Natural killer cell (primary cell): ENCODE measurements at regions not wholly inside any gene's neighbourhood (a gene's known extent, or its start where the extent isn't known, plus 50 kb on each side); places are given as distances from the start of the nearest gene placed in this dataset.

Source experiments
- ATAC-seq, 3 donors: fragments of 150-1000 bp in 2 of 3; fragments of 200-7000 bp in 1 of 3; cut with Tn5 transposase; 1 replicate in 1 of 3; 2 replicates in 2 of 3; pipeline ENCODE4 v1.10.0; 2021; ENCODE audit warnings: mild to moderate bottlenecking in 2 of 3, moderate library complexity in 2 of 3
- DNase-seq, 2 donors: peaks; one replicate each; pipeline versions ENCODE4 v3.0.0 to v3.0.0-alpha.2; 2013 to 2021; ENCODE audit warnings: mixed read lengths in 1 of 2
- H3K27ac ChIP-seq: one replicate; pipeline ENCODE4 v1.5.1; 2013; ENCODE audit warnings: mild to moderate bottlenecking, low read length
- H3K27me3 ChIP-seq: one replicate; pipeline ENCODE4 v1.6.1; 2013; ENCODE audit warnings: low read length; ENCODE audit not compliant: control insufficient read depth, insufficient read depth
- H3K36me3 ChIP-seq: one replicate; pipeline ENCODE4 v1.6.1; 2013; ENCODE audit warnings: low read length; ENCODE audit not compliant: control insufficient read depth, insufficient read depth
- H3K4me1 ChIP-seq: one replicate; pipeline ENCODE4 v1.6.1; 2013; ENCODE audit warnings: low read length; ENCODE audit not compliant: control insufficient read depth, insufficient read depth
- H3K4me3 ChIP-seq: one replicate; pipeline ENCODE4 v1.5.1; 2013; ENCODE audit warnings: low read length
- H3K9me3 ChIP-seq: one replicate; pipeline ENCODE4 v1.6.1; 2013; ENCODE audit warnings: low read length; ENCODE audit not compliant: control insufficient read depth, insufficient read depth
- H3K27ac Mint-ChIP-seq, 2 donors: one replicate each; pipeline ENCODE4 v1.8.0; 2022; ENCODE audit warnings: mild to moderate bottlenecking in 2 of 2, mixed read lengths in 2 of 2, moderate library complexity in 1 of 2
- H3K27me3 Mint-ChIP-seq, 2 donors: one replicate each; pipeline ENCODE4 v1.8.0; 2022; ENCODE audit warnings: low read depth in 2 of 2, mixed read lengths in 2 of 2
- H3K36me3 Mint-ChIP-seq: one replicate; pipeline ENCODE4 v1.8.0; 2022; ENCODE audit warnings: mixed read lengths
- H3K4me1 Mint-ChIP-seq, 2 donors: one replicate each; pipeline ENCODE4 v1.8.0; 2022; ENCODE audit warnings: mixed read lengths in 2 of 2
- H3K4me3 Mint-ChIP-seq: one replicate; pipeline ENCODE4 v1.8.0; 2022; ENCODE audit warnings: mild to moderate bottlenecking, moderate library complexity, mixed read lengths
- H3K9me3 Mint-ChIP-seq, 2 donors: one replicate each; pipeline ENCODE4 v1.8.0; 2022; ENCODE audit warnings: mixed read lengths in 2 of 2
- CTCF ChIP-seq: fragments of 200-600 bp; IDR thresholded peaks from one replicate; pipeline ENCODE4 v1.8.0; 2022; ENCODE audit warnings: antibody characterized with exemption
- WGBS: methylation state at CpG from one replicate; pipeline ENCODE4 v1.1.7; 2013; ENCODE audit warnings: missing lambda C conversion rate; ENCODE audit not compliant: insufficient coverage; 5-methylcytosine and 5-hydroxymethylcytosine counted together
- intact Hi-C: fragments of 100-400 bp; cut with micrococcal nuclease; formaldehyde crosslinking; loops from one replicate; pipeline ENCODE4 v1.14.2; 2022

GRCh38 chr20:40287683-40288082 is 401.4 kb downstream of the MAFB start:
- no peak overlapping the region for H3K27ac Mint-ChIP-seq
- Histone ChIP-seq H3K27me3 (no peaks in the 10 kb centered on the region), H3K9me3 (no peaks in the 10 kb centered on the region), H3K4me3 (no peak overlapping the region), H3K27ac (no peak overlapping the region), H3K36me3 (no peaks in the 10 kb centered on the region), H3K4me1 (no peaks in the 10 kb centered on the region)
- no peaks in the 10 kb centered on the region for H3K9me3 Mint-ChIP-seq
- DNase-seq (no peak), ATAC-seq (no peak)
- peaks cover 0 to 2% of the 10 kb centered on the region in 2 donors for H3K27me3 Mint-ChIP-seq
- no peak overlapping the region for H3K4me3 Mint-ChIP-seq
- H3K4me1 Mint-ChIP-seq = no peaks in the 10 kb centered on the region
- 91% methylated on average over 2 of the region's 2 CpGs for WGBS
- no peak for TF ChIP-seq CTCF
- intact Hi-C loops = no loop called here
- H3K36me3 Mint-ChIP-seq = no peaks in the 10 kb centered on the region

GRCh38 chr20:40286975-40287531 is 402.0 kb downstream of the MAFB start:
- Mint-ChIP-seq H3K4me3 (no peak overlapping the region), H3K36me3 (no peaks in the 10 kb centered on the region), H3K27me3 (peaks cover 0 to 2% of the 10 kb centered on the region in 2 donors), H3K9me3 (no peaks in the 10 kb centered on the region), H3K4me1 (no peaks in the 10 kb centered on the region), H3K27ac (no peak overlapping the region)
- 86% methylated on average over 10 of the region's 10 CpGs for WGBS
- H3K27me3 ChIP-seq = no peaks in the 10 kb centered on the region
- intact Hi-C loops = no loop called here
- H3K27ac ChIP-seq = no peak overlapping the region
- no peak for ATAC-seq
- no peak for DNase-seq
- H3K4me1 ChIP-seq = no peaks in the 10 kb centered on the region
- H3K4me3 ChIP-seq = no peak overlapping the region
- H3K9me3 ChIP-seq = no peaks in the 10 kb centered on the region
- no peak for TF ChIP-seq CTCF
- no peaks in the 10 kb centered on the region for H3K36me3 ChIP-seq

- Histone ChIP-seq H3K27ac (no peak overlapping the region), H3K36me3 (no peaks in the 10 kb centered on the region), H3K9me3 (no peaks in the 10 kb centered on the region), H3K4me1 (no peaks in the 10 kb centered on the region), H3K27me3 (no peaks in the 10 kb centered on the region), H3K4me3 (no peak overlapping the region)
- DNase-seq (no peak), ATAC-seq (no peak)
- Mint-ChIP-seq H3K27ac (no peak overlapping the region), H3K4me3 (no peak overlapping the region), H3K9me3 (no peaks in the 10 kb centered on the region), H3K4me1 (no peaks in the 10 kb centered on the region), H3K36me3 (no peaks in the 10 kb centered on the region), H3K27me3 (peaks cover 2 to 6% of the 10 kb centered on the region in 2 donors)
- 96% methylated on average over 2 of the region's 2 CpGs for WGBS
- intact Hi-C loops = no loop called here
- no peak for TF ChIP-seq CTCF
Measured at GRCh38 chr20:40284611-40285010, 404.4 kb downstream of the MAFB start.

GRCh38 chr20:40283689-40284088 is 405.3 kb downstream of the MAFB start:
- H3K27me3 ChIP-seq = no peaks in the 10 kb centered on the region
- H3K9me3 Mint-ChIP-seq = no peaks in the 10 kb centered on the region
- H3K4me3 ChIP-seq = no peak overlapping the region
- no peaks in the 10 kb centered on the region for H3K9me3 ChIP-seq
- no peaks in the 10 kb centered on the region for H3K4me1 ChIP-seq
- H3K4me3 Mint-ChIP-seq = no peak overlapping the region
- intact Hi-C loops = no loop called here
- H3K27me3 Mint-ChIP-seq = peaks cover 2 to 10% of the 10 kb centered on the region in 2 donors
- DNase-seq (no peak), ATAC-seq (no peak)
- no peak overlapping the region for H3K27ac Mint-ChIP-seq
- H3K36me3 ChIP-seq = no peaks in the 10 kb centered on the region
- no peaks in the 10 kb centered on the region for H3K36me3 Mint-ChIP-seq
- H3K4me1 Mint-ChIP-seq = no peaks in the 10 kb centered on the region
- TF ChIP-seq CTCF = no peak
- no peak overlapping the region for H3K27ac ChIP-seq
- WGBS = 94% methylated on average over 1 of the region's 1 CpG
